ENCODE measurements at regions not wholly inside any gene's neighbourhood (a gene's known extent, or its start where the extent isn't known, plus 50 kb on each side); places are given as distances from the start of the nearest gene placed in this dataset.
A peak's percentile ranks its signal among the peaks of the same experiment; 100 is the strongest.
"Not testable (repeated sequence)": the region's sequence is repeated elsewhere in the genome, so short reads cannot be mapped to it uniquely, and the experiment has no call there.

- Histone ChIP-seq H3K36me3 (ENCODE audit: control insufficient read depth in 4 of 4, insufficient read depth in 4 of 4, low read length in 4 of 4) (no peaks in the 10 kb centered on the region), H3K27me3 (ENCODE audit: control insufficient read depth in 3 of 3, insufficient read depth in 3 of 3, low read length in 2 of 3) (peaks cover 0 to 2% (median 0%) of the 10 kb centered on the region in 3 donors), H3K9ac (ENCODE audit: insufficient read depth in 1 of 2, low read length in 2 of 2) (no peak overlapping the region), H3K4me3 (no peak overlapping the region), H3K27ac (ENCODE audit: low read depth in 1 of 2, low read length in 1 of 2) (no peak overlapping the region), H3K9me3 (ENCODE audit: control insufficient read depth in 4 of 4, insufficient read depth in 3 of 4, low read length in 3 of 4) (no peaks in the 10 kb centered on the region), H3K4me1 (ENCODE audit: control insufficient read depth in 5 of 5, insufficient read depth in 5 of 5, low read length in 5 of 5) (no peaks in the 10 kb centered on the region)
- ATAC-seq (ENCODE audit: insufficient read depth, low FRiP score) (peak; percentile 43), DNase-seq (no peak)
- TF ChIP-seq, protein P1, sequence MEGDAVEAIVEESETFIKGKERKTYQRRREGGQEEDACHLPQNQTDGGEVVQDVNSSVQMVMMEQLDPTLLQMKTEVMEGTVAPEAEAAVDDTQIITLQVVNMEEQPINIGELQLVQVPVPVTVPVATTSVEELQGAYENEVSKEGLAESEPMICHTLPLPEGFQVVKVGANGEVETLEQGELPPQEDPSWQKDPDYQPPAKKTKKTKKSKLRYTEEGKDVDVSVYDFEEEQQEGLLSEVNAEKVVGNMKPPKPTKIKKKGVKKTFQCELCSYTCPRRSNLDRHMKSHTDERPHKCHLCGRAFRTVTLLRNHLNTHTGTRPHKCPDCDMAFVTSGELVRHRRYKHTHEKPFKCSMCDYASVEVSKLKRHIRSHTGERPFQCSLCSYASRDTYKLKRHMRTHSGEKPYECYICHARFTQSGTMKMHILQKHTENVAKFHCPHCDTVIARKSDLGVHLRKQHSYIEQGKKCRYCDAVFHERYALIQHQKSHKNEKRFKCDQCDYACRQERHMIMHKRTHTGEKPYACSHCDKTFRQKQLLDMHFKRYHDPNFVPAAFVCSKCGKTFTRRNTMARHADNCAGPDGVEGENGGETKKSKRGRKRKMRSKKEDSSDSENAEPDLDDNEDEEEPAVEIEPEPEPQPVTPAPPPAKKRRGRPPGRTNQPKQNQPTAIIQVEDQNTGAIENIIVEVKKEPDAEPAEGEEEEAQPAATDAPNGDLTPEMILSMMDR (IDR thresholded peaks at IDR 0.05; ENCODE audit: control extremely low read depth, extremely low read depth): no peak
Measured at GRCh38 chr3:107913701-107914100, 177.1 kb downstream of the CD47 start.

DNA sequence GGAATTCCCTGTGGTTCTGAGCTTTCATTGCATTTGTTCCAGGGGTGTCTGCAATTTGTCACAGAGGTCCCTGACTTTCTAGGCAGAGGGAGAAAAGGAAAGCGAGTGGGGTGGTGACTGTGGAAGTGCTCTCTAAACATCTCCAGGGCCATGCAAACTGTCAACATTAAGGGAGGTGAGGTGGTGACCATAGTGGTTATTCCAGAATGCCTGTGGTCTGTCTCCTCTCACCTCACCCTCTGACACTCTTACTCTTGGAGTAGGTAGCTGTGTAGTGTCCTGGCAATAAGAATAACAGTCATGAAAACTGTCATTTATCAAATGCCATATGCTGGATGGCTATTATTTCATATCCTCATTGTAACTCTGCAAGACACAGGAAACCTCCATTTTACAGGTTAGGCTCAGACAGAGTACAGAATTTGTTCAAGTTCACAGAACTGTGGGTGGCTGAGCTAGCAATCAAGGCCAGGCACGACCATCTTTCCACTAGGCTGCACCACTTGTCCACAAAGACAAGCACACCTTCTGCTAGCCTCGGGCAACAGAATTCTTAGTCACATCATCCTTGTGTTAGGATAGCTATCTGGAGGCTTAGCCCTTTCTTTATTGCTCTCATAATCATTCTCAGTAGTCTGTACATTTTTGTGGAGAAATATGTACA, 179.4 kb downstream of the CD47 start:
- TF ChIP-seq, protein P1 (IDR thresholded peaks at IDR 0.05; ENCODE audit: control extremely low read depth, extremely low read depth): no peak
- WGBS, 2 donors: 77 to 85% methylated on average over 3 of the region's 3 CpGs
- Histone ChIP-seq H3K9me3 (ENCODE audit: control insufficient read depth in 4 of 4, insufficient read depth in 3 of 4, low read length in 3 of 4) (no peaks in the 10 kb centered on the region), H3K27ac (ENCODE audit: low read depth in 1 of 2, low read length in 1 of 2) (no peak overlapping the region), H3K36me3 (ENCODE audit: control insufficient read depth in 4 of 4, insufficient read depth in 4 of 4, low read length in 4 of 4) (no peaks in the 10 kb centered on the region), H3K9ac (ENCODE audit: insufficient read depth in 1 of 2, low read length in 2 of 2) (no peak overlapping the region), H3K4me3 (no peak overlapping the region), H3K4me1 (ENCODE audit: control insufficient read depth in 5 of 5, insufficient read depth in 5 of 5, low read length in 5 of 5) (no peaks in the 10 kb centered on the region), H3K27me3 (ENCODE audit: control insufficient read depth in 3 of 3, insufficient read depth in 3 of 3, low read length in 2 of 3) (peaks cover 0 to 2% (median 0%) of the 10 kb centered on the region in 3 donors)
- ATAC-seq (ENCODE audit: insufficient read depth, low FRiP score) (no peak), DNase-seq (no peak)

- 63 to 71% methylated on average over 4 of the region's 4 CpGs for WGBS, 2 donors
- no peak overlapping the region for H3K4me3 ChIP-seq
- H3K9me3 ChIP-seq (ENCODE audit: control insufficient read depth in 4 of 4, insufficient read depth in 3 of 4, low read length in 3 of 4): no peaks in the 10 kb centered on the region
- no peaks in the 10 kb centered on the region for H3K27me3 ChIP-seq (ENCODE audit: control insufficient read depth in 3 of 3, insufficient read depth in 3 of 3, low read length in 2 of 3)
- H3K4me1 ChIP-seq (ENCODE audit: control insufficient read depth in 5 of 5, insufficient read depth in 5 of 5, low read length in 5 of 5): no peaks in the 10 kb centered on the region
- H3K9ac ChIP-seq (ENCODE audit: insufficient read depth in 1 of 2, low read length in 2 of 2): no peak overlapping the region
- H3K27ac ChIP-seq (ENCODE audit: low read depth in 1 of 2, low read length in 1 of 2): no peak overlapping the region
- no peaks in the 10 kb centered on the region for H3K36me3 ChIP-seq (ENCODE audit: control insufficient read depth in 4 of 4, insufficient read depth in 4 of 4, low read length in 4 of 4)
- DNase-seq: no peak
- TF ChIP-seq, protein P1 (IDR thresholded peaks at IDR 0.05; ENCODE audit: control extremely low read depth, extremely low read depth): no peak
- no peak for ATAC-seq (ENCODE audit: insufficient read depth, low FRiP score)
Measured at GRCh38 chr3:107910713-107911259, 180.0 kb downstream of the CD47 start.

DNA sequence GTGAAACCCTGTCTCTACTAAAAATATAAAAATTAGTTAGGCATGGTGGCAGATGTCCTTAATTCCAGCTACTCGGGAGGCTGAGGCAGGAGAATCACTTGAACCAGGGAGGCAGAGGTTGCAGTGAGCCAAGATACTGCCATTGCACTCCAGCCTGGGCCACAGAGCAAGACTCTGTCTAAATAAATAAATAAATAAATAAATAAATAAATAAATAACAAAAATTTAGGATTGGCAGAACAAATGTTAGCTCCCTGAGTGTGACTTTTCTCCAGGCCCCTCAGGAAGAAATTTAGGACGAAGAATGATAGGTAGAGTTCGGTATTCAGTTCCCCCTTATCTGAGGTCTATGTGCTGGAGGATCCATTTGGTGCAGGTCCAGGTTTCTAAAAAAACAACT, 181.2 kb downstream of the CD47 start:
- 84 to 87% methylated on average over 3 of the region's 3 CpGs for WGBS, 2 donors
- H3K9me3 ChIP-seq (ENCODE audit: control insufficient read depth in 4 of 4, insufficient read depth in 3 of 4, low read length in 3 of 4); DNase-seq; ATAC-seq (ENCODE audit: insufficient read depth, low FRiP score); H3K36me3 ChIP-seq (ENCODE audit: control insufficient read depth in 4 of 4, insufficient read depth in 4 of 4, low read length in 4 of 4); H3K4me1 ChIP-seq (ENCODE audit: control insufficient read depth in 5 of 5, insufficient read depth in 5 of 5, low read length in 5 of 5); H3K4me3 ChIP-seq; H3K27me3 ChIP-seq (ENCODE audit: control insufficient read depth in 3 of 3, insufficient read depth in 3 of 3, low read length in 2 of 3); H3K27ac ChIP-seq (ENCODE audit: low read depth in 1 of 2, low read length in 1 of 2); H3K9ac ChIP-seq (ENCODE audit: insufficient read depth in 1 of 2, low read length in 2 of 2): not testable (repeated sequence)
